IMR-90 (cell line): ENCODE measurements at regions not wholly inside any gene's neighbourhood (a gene's known extent, or its start where the extent isn't known, plus 50 kb on each side); places are given as distances from the start of the nearest gene placed in this dataset.

Experiments
- ATAC-seq: fragments of 200-7000 bp; cut with Tn5 transposase; 2 replicates; pipeline ENCODE4 v1.9.1; 2020; ENCODE audit warnings: low read depth, mild to moderate bottlenecking, moderate library complexity
- BruUV-seq: library from RNA; stranded (reverse); fragments of 400-500 nt; replicated peaks from 2 replicates; lab custom pipeline; 2021; lab: Mats Ljungman, UMichigan
- CTCF ChIA-PET: fragments of 300-600 bp; formaldehyde crosslinking; extraction: SDS; loops from one replicate; lab custom pipeline; 2021; ENCODE audit warnings: antibody characterized with exemption; lab: Yijun Ruan, JAX
- POLR2A ChIA-PET: fragments of 300-600 bp; sonication (Branson Sonifier 250); formaldehyde crosslinking; loops from one replicate; lab custom pipeline; 2022; ENCODE audit warnings: antibody characterized with exemption; ENCODE audit not compliant: unreplicated experiment; lab: Charles Lee
- DNase-seq: peaks from one replicate; pipeline ENCODE4 v3.0.0; 2013
- H2AFZ ChIP-seq: replicated peaks from 2 replicates; pipeline ENCODE3; 2013; ENCODE audit warnings: low read length, mild to moderate bottlenecking; ENCODE audit not compliant: poor library complexity
- H2AK5ac ChIP-seq: 2 replicates; pipeline ENCODE4 v1.6.1; 2013; ENCODE audit warnings: low read depth, low read length, inconsistent platforms
- H2AK9ac ChIP-seq: replicated peaks from 2 replicates; pipeline ENCODE3; 2013; ENCODE audit warnings: mild to moderate bottlenecking, low read depth, low read length, moderate library complexity; ENCODE audit not compliant: poor library complexity
- H2BK120ac ChIP-seq: 2 replicates; pipeline ENCODE4 v1.6.1; 2013; ENCODE audit warnings: low read depth, low read length, inconsistent platforms
- H2BK15ac ChIP-seq: 3 replicates; pipeline ENCODE4 v1.6.1; 2013; ENCODE audit warnings: low read depth, low read length, inconsistent platforms
- H2BK20ac ChIP-seq: 2 replicates; pipeline ENCODE4 v1.6.1; 2013; ENCODE audit warnings: low read depth, mild to moderate bottlenecking, inconsistent platforms, low read length, moderate library complexity
- H2BK5ac ChIP-seq: 2 replicates; pipeline ENCODE4 v1.6.1; 2013; ENCODE audit warnings: mild to moderate bottlenecking, low read depth, low read length, inconsistent platforms; ENCODE audit not compliant: poor library complexity, severe bottlenecking
- H3K14ac ChIP-seq: replicated peaks from 2 replicates; pipeline ENCODE4 v1.6.1; 2013; ENCODE audit warnings: low read depth, low read length, inconsistent platforms
- H3K18ac ChIP-seq: 2 replicates; pipeline ENCODE4 v1.6.1; 2013; ENCODE audit warnings: low read depth, low read length, control low read depth
- H3K23ac ChIP-seq: 2 replicates; pipeline ENCODE4 v1.6.1; 2013; ENCODE audit warnings: low read depth, low read length, inconsistent platforms
- H3K27ac ChIP-seq: 2 replicates; pipeline ENCODE4 v1.5.1; 2013; ENCODE audit warnings: mild to moderate bottlenecking, control low read depth, low read length; ENCODE audit not compliant: insufficient read depth
- H3K27me3 ChIP-seq: 2 replicates; pipeline ENCODE4 v1.6.1; 2013; ENCODE audit warnings: low read length; ENCODE audit not compliant: control insufficient read depth, insufficient read depth
- H3K36me3 ChIP-seq: 2 replicates; pipeline ENCODE4 v1.6.1; 2013; ENCODE audit warnings: low read length, mixed read lengths; ENCODE audit not compliant: control insufficient read depth, insufficient read depth
- H3K4ac ChIP-seq: 2 replicates; pipeline ENCODE4 v1.6.1; 2013; ENCODE audit warnings: low read depth, low read length, inconsistent platforms
- H3K4me1 ChIP-seq: 2 replicates; pipeline ENCODE4 v1.6.1; 2013; ENCODE audit warnings: low read length, mixed read lengths; ENCODE audit not compliant: control insufficient read depth, insufficient read depth
- H3K4me2 ChIP-seq: 2 replicates; pipeline ENCODE4 v1.6.1; 2013; ENCODE audit warnings: low read depth, mild to moderate bottlenecking, control low read depth, low read length, moderate library complexity
- H3K4me3 ChIP-seq: 2 replicates; pipeline ENCODE4 v1.5.1; 2013; ENCODE audit warnings: low read depth, mild to moderate bottlenecking, control low read depth, low read length, moderate library complexity; ENCODE audit not compliant: insufficient read depth
- H3K56ac ChIP-seq: 2 replicates; pipeline ENCODE4 v1.6.1; 2013; ENCODE audit warnings: low read length, inconsistent platforms; ENCODE audit not compliant: insufficient read depth; ENCODE audit errors: extremely low read depth
- H3K79me1 ChIP-seq, 2 experiments: 2 replicates each; pipeline ENCODE4 v1.6.1; 2013; ENCODE audit warnings: low read length in 2 of 2, inconsistent platforms in 1 of 2, low read depth in 1 of 2
- H3K9ac ChIP-seq: 2 replicates; pipeline ENCODE4 v1.6.1; 2013; ENCODE audit warnings: low read depth, low read length, control low read depth
- H3K9me1 ChIP-seq: 2 replicates; pipeline ENCODE4 v1.6.1; 2013; ENCODE audit warnings: low read length, inconsistent platforms; ENCODE audit not compliant: insufficient read depth
- H3K9me3 ChIP-seq: 2 replicates; pipeline ENCODE4 v1.6.1; 2013; ENCODE audit warnings: low read length; ENCODE audit not compliant: control insufficient read depth, insufficient read depth
- H4K20me1 ChIP-seq: 2 replicates; pipeline ENCODE4 v1.6.1; 2013; ENCODE audit warnings: low read length, inconsistent platforms; ENCODE audit not compliant: insufficient read depth
- H4K5ac ChIP-seq: 2 replicates; pipeline ENCODE4 v1.6.1; 2013; ENCODE audit warnings: mild to moderate bottlenecking, low read depth, low read length, control low read depth
- H4K8ac ChIP-seq, 2 experiments: 2 replicates each; pipeline ENCODE4 v1.6.1; 2013; ENCODE audit warnings: low read depth in 2 of 2, low read length in 2 of 2, control low read depth in 1 of 2, inconsistent platforms in 1 of 2
- H4K91ac ChIP-seq: 2 replicates; pipeline ENCODE4 v1.6.1; 2013; ENCODE audit warnings: low read depth, low read length, inconsistent platforms; ENCODE audit not compliant: insufficient read depth
- BHLHE40 ChIP-seq: fragments of 150-350 bp; IDR thresholded peaks from 2 replicates; pipeline ENCODE4 v1.6.1; 2016; ENCODE audit warnings: mild to moderate bottlenecking, low read depth, low read length
- CEBPB ChIP-seq: IDR thresholded peaks from 2 replicates; pipeline ENCODE4 v1.6.1; 2012; ENCODE audit warnings: low read depth, low read length, improper control_type of control experiment
- CHD1 ChIP-seq: IDR thresholded peaks from 2 replicates; pipeline ENCODE4 v1.6.1; 2012; ENCODE audit warnings: low read depth, low read length, improper control_type of control experiment
- ELK1 ChIP-seq: fragments of 150-350 bp; IDR thresholded peaks from 2 replicates; pipeline ENCODE4 v1.6.1; 2016; ENCODE audit warnings: low read depth, mild to moderate bottlenecking, low read length, moderate library complexity, borderline replicate concordance
- FOS ChIP-seq: fragments of 150-350 bp; IDR thresholded peaks from 2 replicates; pipeline ENCODE4 v1.6.1; 2016; ENCODE audit warnings: low read depth, low read length
- MAZ ChIP-seq: IDR thresholded peaks from 2 replicates; pipeline ENCODE4 v1.6.1; 2012; ENCODE audit warnings: low read depth, mild to moderate bottlenecking, low read length, improper control_type of control experiment, moderate library complexity, borderline replicate concordance
- MXI1 ChIP-seq: IDR thresholded peaks from 2 replicates; pipeline ENCODE4 v1.6.1; 2012; ENCODE audit warnings: low read depth, mild to moderate bottlenecking, low read length, moderate library complexity, borderline replicate concordance
- NFE2L2 ChIP-seq: fragments of 150-350 bp; IDR thresholded peaks from 2 replicates; pipeline ENCODE4 v1.6.1; 2016; ENCODE audit warnings: low read depth, mild to moderate bottlenecking, low read length
- POLR2A ChIP-seq: IDR thresholded peaks from 2 replicates; pipeline ENCODE4 v1.6.1; 2012; ENCODE audit warnings: mild to moderate bottlenecking, low read depth, low read length
- RCOR1 ChIP-seq: IDR thresholded peaks from 2 replicates; pipeline ENCODE4 v1.6.1; 2012; ENCODE audit warnings: mild to moderate bottlenecking, low read length, improper control_type of control experiment; ENCODE audit not compliant: insufficient replicate concordance
- RFX5 ChIP-seq: IDR thresholded peaks from 2 replicates; pipeline ENCODE4 v1.8.0; 2012; ENCODE audit warnings: low read depth, mild to moderate bottlenecking, low read length, moderate library complexity
- SMC3 ChIP-seq: fragments of 150-350 bp; IDR thresholded peaks from 2 replicates; pipeline ENCODE4 v1.6.1; 2016; ENCODE audit warnings: low read depth, mild to moderate bottlenecking, antibody characterized with exemption, low read length, moderate library complexity
- WGBS, 2 experiments: methylation state at CpG; one replicate each; pipeline versions ENCODE4 v1.1.5 to v1.1.7; 2013; ENCODE audit warnings: missing lambda C conversion rate in 2 of 2; ENCODE audit not compliant: insufficient read length in 1 of 2; ENCODE audit errors: extremely low coverage in 2 of 2; 5-methylcytosine and 5-hydroxymethylcytosine counted together
- dilution Hi-C: fragments of 300-500 bp; cut with HindIII; formaldehyde crosslinking; loops from one replicate; pipeline ENCODE4 v1.14.3; 2018; ENCODE audit warnings: low sequenced_read_pairs; ENCODE audit not compliant: unreplicated experiment
- in situ Hi-C: fragments of 300-500 bp; cut with MboI; formaldehyde crosslinking; loops from 3 replicates; pipeline ENCODE4 v1.14.3; 2019; ENCODE audit warnings: low sequenced_read_pairs, inconsistent platforms, mixed read lengths
- intact Hi-C: fragments of 100-400 bp; cut with micrococcal nuclease; formaldehyde crosslinking; loops from 2 replicates; pipeline ENCODE4 v1.10.0; 2022

GRCh38 chr15:95027981-95028380 is 796.6 kb downstream of the MCTP2 start:
- Histone ChIP-seq H3K4me1 (no peaks in the 10 kb centered on the region), H2BK120ac (no peak overlapping the region), H2AK5ac (no peak overlapping the region), H2AFZ (no peak overlapping the region), H4K20me1 (no peaks in the 10 kb centered on the region), H3K14ac (no peak overlapping the region), H2BK5ac (no peak overlapping the region), H3K18ac (no peak overlapping the region), H3K79me1 (no peaks in the 10 kb centered on the region), H3K4ac (no peak overlapping the region), H3K4me3 (no peak overlapping the region), H4K8ac (no peak overlapping the region), H3K27me3 (peaks cover 2% of the 10 kb centered on the region; the same call in 1 of the 2 replicates), H3K23ac (no peak overlapping the region), H3K56ac (no peak overlapping the region), H3K36me3 (no peaks in the 10 kb centered on the region), H2BK20ac (no peak overlapping the region), H3K9me1 (no peaks in the 10 kb centered on the region), H3K9ac (no peak overlapping the region), H3K27ac (no peak overlapping the region), H4K5ac (no peak overlapping the region), H3K9me3 (no peaks in the 10 kb centered on the region), H2BK15ac (no peak overlapping the region), H3K4me2 (no peak overlapping the region), H2AK9ac (no peak overlapping the region), H4K91ac (no peak overlapping the region)
- no peak for ATAC-seq
- ChIA-PET POLR2A (no interaction called here), CTCF (no interaction called here)
- in situ Hi-C loops: loop anchor here (10.0 kb wide), 1 partner anchor 1317 kb away; no protein-coding TSS in a partner anchor
- dilution Hi-C loops: no loop called here
- WGBS, 2 experiments: 83% methylated on average over 2 of the region's 3 CpGs; no CpG with 5 or more reads in 1 of the 2 experiments
- TF ChIP-seq MAZ: no peak
- no peak for TF ChIP-seq FOS
- TF ChIP-seq RCOR1: no peak
- TF ChIP-seq CHD1: no peak
- TF ChIP-seq BHLHE40: no peak
- no peak for TF ChIP-seq POLR2A
- no peak for TF ChIP-seq NFE2L2
- TF ChIP-seq ELK1: no peak
- no peak for TF ChIP-seq RFX5
- no peak for TF ChIP-seq MXI1
- no peak for TF ChIP-seq SMC3
- no peak for TF ChIP-seq CEBPB
- no peak for DNase-seq
- intact Hi-C loops: loop anchor here (2.0 to 10.0 kb wide), 5 partner anchors 231 to 1557 kb away; no protein-coding TSS in a partner anchor
- no TSS peak for BruUV-seq
